Thoracic aorta (tissue), 2 donors: ENCODE measurements at regions not wholly inside any gene's neighbourhood (a gene's known extent, or its start where the extent isn't known, plus 50 kb on each side); places are given as distances from the start of the nearest gene placed in this dataset.

Experiments
- ATAC-seq: fragments of 150-250 bp; one replicate; pipeline ENCODE4 v1.8.0; 2017; ENCODE audit warnings: low read depth; ENCODE audit not compliant: insufficient number of reproducible peaks, low FRiP score
- DNase-seq: peaks from one replicate; pipeline ENCODE4 v3.0.0-alpha.2; 2020; ENCODE audit warnings: low spot score
- H3K27ac ChIP-seq, 2 donors: fragments of 200-600 bp; sonication (generic); 1 replicate in 1 of 2; 2 replicates in 1 of 2; pipeline ENCODE4 v1.5.1; 2016; ENCODE audit warnings: mild to moderate bottlenecking in 2 of 2, moderate library complexity in 2 of 2
- H3K27me3 ChIP-seq: fragments of 200-600 bp; sonication (generic); replicated peaks from 2 replicates; pipeline ENCODE4 v1.6.0; 2016; ENCODE audit warnings: mild to moderate bottlenecking; ENCODE audit not compliant: insufficient read depth
- H3K36me3 ChIP-seq: fragments of 200-600 bp; sonication (generic); one replicate; pipeline ENCODE4 v1.5.1; 2016
- H3K4me1 ChIP-seq, 2 donors: fragments of 200-600 bp; sonication (generic); 1 replicate in 1 of 2; 2 replicates in 1 of 2; pipeline versions ENCODE4 v1.5.1 to v1.6.0; 2016; ENCODE audit warnings: low read depth in 2 of 2, mild to moderate bottlenecking in 1 of 2; ENCODE audit not compliant: control insufficient read depth in 1 of 2
- H3K4me3 ChIP-seq: fragments of 200-600 bp; sonication (generic); 2 replicates; pipeline ENCODE4 v1.5.1; 2016; ENCODE audit warnings: mild to moderate bottlenecking
- H3K9me3 ChIP-seq: fragments of 200-600 bp; sonication (generic); 2 replicates; pipeline ENCODE4 v1.5.1; 2016
- TF ChIP-seq, protein P1 (sequence below): fragments of 200-600 bp; sonication (generic); IDR thresholded peaks from one replicate; pipeline ENCODE4 v1.5.1; 2019; ENCODE audit warnings: antibody characterized with exemption

DNA sequence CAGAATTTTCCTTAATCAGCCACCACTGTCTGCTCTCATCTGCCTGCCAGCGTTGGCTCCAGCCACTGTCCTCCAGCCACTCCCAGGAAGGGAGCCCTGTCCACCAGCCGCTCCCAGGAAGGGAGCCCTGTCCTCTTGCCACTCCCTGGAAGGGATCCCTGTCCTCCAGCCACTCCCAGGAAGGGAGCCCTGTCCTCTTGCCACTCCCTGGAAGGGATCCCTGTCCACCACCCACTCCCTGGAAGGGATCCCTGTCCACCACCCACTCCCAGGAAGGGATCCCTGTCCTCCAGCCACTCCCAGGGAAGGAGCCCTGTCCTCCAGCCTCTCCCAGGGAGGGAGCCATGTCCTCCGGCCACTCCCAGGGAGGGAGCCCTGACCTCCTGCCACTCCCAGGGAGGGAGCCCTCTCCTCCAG lies 726.5 kb downstream of the PTPRU start:
- DNase-seq: no peak
- Histone ChIP-seq H3K36me3 (no peaks in the 10 kb centered on the region), H3K27me3 (no peaks in the 10 kb centered on the region), H3K4me1 (no peaks in the 10 kb centered on the region), H3K27ac (no peak overlapping the region), H3K4me3 (no peak overlapping the region), H3K9me3 (no peaks in the 10 kb centered on the region)
- no peak for ATAC-seq
- TF ChIP-seq, protein P1, sequence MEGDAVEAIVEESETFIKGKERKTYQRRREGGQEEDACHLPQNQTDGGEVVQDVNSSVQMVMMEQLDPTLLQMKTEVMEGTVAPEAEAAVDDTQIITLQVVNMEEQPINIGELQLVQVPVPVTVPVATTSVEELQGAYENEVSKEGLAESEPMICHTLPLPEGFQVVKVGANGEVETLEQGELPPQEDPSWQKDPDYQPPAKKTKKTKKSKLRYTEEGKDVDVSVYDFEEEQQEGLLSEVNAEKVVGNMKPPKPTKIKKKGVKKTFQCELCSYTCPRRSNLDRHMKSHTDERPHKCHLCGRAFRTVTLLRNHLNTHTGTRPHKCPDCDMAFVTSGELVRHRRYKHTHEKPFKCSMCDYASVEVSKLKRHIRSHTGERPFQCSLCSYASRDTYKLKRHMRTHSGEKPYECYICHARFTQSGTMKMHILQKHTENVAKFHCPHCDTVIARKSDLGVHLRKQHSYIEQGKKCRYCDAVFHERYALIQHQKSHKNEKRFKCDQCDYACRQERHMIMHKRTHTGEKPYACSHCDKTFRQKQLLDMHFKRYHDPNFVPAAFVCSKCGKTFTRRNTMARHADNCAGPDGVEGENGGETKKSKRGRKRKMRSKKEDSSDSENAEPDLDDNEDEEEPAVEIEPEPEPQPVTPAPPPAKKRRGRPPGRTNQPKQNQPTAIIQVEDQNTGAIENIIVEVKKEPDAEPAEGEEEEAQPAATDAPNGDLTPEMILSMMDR: no peak

DNA sequence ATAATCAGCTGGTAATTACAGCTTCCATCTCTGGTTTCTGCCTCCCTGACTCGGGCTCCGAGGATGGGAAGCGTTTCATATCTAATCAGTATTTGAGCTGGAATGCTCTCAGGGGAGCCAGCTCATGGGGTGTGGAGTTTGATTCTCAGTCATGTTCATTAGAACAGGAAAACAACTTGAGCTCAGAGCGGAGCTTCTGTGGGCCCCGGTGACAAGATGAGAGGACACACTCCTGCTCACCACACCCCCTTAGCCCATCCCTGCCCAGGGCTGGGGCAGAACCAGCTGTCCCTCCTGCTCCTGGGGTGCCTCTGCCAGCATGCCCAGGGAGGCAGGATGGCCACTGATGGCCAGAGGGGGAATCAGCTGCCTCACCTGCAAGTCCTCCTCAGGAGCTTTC lies 726.0 kb downstream of the PTPRU start:
- no peaks in the 10 kb centered on the region for H3K36me3 ChIP-seq
- no peak overlapping the region for H3K27ac ChIP-seq
- H3K27me3 ChIP-seq: no peaks in the 10 kb centered on the region
- ATAC-seq (no peak), DNase-seq (no peak)
- no peaks in the 10 kb centered on the region for H3K9me3 ChIP-seq
- no peaks in the 10 kb centered on the region for H3K4me1 ChIP-seq
- TF ChIP-seq, protein P1: no peak
- H3K4me3 ChIP-seq: no peak overlapping the region

DNA sequence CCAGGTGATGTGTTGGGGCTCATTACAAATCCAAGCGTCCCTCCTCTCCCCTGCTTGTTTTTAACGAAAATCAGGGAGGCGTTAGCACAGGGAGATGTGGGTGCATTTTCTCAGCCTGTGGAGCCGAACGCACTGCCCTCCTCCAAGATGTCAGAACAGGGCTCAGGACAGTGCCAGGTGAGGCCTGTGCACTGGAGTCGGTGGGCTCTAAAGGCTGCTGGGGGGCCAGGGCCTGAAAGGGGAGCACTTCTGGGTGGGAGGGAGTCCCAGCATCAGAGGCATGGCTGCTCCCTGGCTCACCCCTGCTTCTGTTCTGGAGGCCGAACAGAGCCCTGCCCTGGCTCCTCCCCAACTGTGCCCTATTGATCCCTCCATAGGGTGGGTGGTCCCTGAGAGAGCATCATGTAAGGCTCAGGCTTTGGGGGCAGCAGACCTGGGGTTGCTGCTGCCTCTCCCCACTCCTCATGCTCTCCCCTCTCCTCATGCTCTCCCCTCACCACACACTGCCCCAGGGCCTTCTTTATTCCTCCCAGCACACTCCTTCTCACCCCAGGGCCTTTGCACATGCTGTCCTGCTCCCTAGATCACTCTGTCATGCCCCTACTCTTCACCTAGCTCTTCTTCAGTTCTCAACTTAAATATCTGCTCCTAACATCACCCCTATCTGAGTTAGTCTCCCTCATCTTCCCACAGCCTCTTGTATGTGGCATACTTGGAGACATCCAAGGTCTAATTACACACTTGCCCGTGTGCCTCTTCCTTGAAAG lies 725.2 kb downstream of the PTPRU start:
- H3K4me3 ChIP-seq: no peak overlapping the region
- H3K4me1 ChIP-seq: no peaks in the 10 kb centered on the region
- H3K36me3 ChIP-seq: no peaks in the 10 kb centered on the region
- TF ChIP-seq, protein P1: no peak
- DNase-seq: no peak
- no peaks in the 10 kb centered on the region for H3K9me3 ChIP-seq
- no peak for ATAC-seq
- H3K27ac ChIP-seq: no peak overlapping the region
- H3K27me3 ChIP-seq: no peaks in the 10 kb centered on the region

DNA sequence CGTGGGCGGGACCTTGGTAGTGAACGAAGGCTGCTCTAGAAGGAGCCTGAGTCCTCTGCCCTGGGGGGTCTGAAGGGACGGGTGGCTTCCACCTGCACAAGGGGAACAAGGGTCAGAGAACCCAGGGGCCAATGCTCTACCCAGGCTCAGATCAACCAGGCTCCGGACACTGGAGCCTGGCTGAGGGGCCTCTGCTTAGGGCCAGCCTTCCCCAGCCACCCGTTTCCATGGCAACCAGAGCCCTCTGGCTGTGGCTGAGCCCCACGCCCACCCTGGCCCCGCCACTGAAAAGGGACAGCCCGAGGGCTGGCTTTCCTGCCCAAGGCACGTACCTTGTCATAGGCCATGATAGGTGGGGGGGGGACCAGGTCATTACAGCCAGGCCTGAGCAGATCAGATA lies 724.6 kb downstream of the PTPRU start:
- Histone ChIP-seq H3K27ac (no peak overlapping the region), H3K4me1 (no peaks in the 10 kb centered on the region), H3K4me3 (no peak overlapping the region), H3K9me3 (no peaks in the 10 kb centered on the region), H3K27me3 (no peaks in the 10 kb centered on the region), H3K36me3 (no peaks in the 10 kb centered on the region)
- TF ChIP-seq, protein P1: no peak
- no peak for DNase-seq
- no peak for ATAC-seq

DNA sequence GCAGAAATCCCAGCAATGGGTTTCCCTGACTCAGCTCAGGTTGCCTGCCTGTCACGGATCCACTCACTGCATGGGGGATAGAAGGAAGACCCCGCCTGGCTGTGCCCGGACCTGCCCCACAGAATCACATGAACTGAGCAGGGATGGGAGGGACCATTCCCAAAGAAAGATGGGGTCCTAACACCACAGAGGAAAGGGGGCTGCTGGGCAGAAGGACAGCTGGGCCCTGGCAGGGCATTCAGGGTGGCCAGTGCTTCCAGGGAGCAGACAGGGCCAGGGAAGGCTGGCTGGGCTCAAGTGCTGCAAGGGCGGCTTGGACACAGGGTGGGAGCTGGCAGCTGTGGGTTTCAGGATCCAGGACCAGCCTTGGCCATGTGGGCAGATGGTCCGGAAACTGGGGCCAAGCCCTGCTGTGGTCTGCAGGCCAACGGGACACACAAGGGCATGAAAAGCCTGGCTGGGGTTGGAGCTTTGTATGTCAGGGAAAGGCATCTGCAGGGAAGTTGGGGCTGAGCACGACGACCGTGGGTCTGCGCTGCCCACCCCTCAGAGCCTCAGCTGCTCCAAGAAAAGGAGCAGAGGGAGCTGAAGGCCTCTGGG lies 723.9 kb downstream of the PTPRU start:
- Histone ChIP-seq H3K4me1 (no peaks in the 10 kb centered on the region), H3K4me3 (no peak overlapping the region), H3K9me3 (no peaks in the 10 kb centered on the region), H3K36me3 (no peaks in the 10 kb centered on the region), H3K27me3 (no peaks in the 10 kb centered on the region), H3K27ac (no peak overlapping the region)
- no peak for DNase-seq
- TF ChIP-seq, protein P1: no peak
- no peak for ATAC-seq
